HG02623 (cell line): ENCODE measurements at regions not wholly inside any gene's neighbourhood (a gene's known extent, or its start where the extent isn't known, plus 50 kb on each side); places are given as distances from the start of the nearest gene placed in this dataset.

Experiments used
- ATAC-seq: cut with Tn5 transposase; IDR thresholded peaks from one replicate; pipeline ENCODE4 v1.9.1; 2021; ENCODE audit warnings: moderate library complexity; ENCODE audit not compliant: unreplicated experiment

DNA sequence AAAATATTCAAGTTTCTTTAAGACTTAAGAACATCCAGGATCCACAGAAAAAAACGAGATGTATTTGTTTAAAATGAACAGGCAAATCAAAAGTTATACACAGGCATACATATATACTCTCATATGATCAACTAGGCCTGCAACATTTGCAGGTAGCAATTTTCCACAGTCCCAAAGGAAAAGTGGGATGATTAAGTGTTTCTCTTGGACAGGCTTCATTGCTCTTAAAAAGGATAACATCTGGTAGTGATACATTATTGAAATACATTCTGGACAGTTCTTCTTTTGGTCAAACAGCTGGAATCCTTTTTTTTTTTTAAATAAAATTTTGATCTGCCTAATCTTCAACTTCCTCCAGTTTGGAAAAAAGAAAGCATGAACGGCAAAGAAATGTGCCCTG lies 114.8 kb upstream of the TDRD3 start:
- no peak for ATAC-seq

DNA sequence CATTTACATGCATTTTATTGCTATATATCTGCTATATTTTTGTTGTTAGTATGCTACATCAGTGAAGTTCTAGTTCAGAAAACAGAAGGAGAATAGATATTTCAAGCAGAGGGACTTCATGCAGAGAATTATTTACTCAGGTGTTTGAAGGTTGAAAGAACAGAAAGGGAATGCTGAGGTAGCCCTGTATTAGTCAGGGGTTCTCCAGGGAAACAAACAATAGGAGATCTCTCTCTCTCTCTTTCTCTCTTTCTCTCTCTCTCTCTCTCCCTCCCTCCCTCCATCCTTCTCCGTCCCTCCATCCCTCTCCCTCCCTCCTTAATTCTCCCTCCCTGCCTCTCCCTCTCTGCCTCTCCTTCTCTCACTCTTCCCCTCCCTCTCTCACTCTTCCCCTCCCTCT lies 114.3 kb upstream of the TDRD3 start:
- ATAC-seq, result no peak

DNA sequence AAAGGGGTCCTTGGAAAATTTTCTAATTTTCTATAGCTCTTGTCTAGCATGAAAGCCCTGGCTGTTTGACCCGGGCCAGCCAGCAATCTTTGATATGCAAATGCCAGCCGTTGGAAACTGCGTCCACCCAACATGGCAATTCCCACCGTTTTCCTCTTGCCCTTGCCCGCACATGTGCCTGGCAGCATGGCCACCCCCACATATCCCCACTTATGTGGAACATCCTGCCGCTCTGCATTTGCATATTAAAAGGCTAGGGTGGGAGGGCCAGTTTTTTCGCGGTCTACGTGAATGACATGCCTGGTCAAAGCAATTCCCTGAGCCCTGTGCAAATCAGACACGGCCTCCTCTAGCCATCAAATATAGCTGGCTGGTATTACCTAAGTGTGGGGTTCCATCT lies 110.3 kb upstream of the TDRD3 start:
- no peak for ATAC-seq

DNA sequence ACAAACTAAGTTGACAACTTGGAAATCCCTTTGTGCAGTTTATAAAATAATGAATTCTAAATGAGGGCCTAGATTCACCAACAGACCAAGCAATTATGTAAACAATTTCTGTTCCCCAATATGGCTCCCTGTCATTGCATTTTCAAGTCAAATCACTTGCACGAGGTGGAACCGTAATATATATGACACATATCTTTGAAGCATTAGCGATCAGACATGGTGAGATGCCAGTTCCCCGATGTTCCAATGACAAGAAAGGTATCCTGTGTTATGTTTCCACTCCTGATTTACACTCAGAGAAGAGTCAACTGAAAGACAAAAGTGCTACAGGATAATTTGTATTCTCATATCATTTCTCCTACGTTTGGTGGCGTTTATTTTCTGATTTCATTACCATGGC lies 108.5 kb upstream of the TDRD3 start:
- no peak for ATAC-seq

DNA sequence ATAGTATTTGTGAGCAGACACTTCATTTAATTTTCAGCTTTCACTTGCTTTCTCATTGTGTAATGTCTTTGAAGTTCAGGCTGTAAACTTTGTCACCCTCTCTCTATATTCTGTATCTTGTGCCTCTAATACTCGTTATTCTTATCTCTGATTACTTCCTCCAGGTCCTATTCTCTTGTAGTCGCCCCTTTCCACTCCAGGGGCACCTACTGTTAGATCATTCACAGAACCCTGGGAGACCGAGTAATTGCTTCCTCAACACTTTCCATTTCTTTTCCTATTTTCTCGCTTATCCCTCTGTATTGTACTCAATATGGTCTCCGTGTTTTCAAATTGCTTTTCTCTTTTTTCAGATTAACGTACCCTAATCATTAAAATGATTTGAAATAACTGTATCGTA lies 93.9 kb upstream of the TDRD3 start:
- no peak for ATAC-seq

DNA sequence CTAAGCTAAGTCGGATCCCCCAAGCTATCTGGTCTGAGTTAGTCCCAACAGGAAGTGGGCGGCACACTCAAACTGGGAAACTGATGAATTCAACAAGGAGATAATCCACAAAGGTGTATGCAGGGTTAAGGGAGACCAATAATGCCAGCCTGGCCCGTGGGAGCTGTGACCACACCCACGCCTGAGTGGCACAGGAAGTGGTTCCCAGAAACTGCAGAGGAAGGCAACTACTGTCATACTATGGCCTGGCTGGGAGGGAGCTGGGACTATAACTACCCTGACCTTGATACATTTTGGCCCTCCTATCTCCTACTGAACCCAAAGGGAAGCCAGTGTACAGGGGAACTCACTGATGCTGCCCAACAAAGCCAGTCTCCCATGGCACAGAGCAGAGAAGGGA lies 85.5 kb upstream of the TDRD3 start:
- ATAC-seq, result no peak

DNA sequence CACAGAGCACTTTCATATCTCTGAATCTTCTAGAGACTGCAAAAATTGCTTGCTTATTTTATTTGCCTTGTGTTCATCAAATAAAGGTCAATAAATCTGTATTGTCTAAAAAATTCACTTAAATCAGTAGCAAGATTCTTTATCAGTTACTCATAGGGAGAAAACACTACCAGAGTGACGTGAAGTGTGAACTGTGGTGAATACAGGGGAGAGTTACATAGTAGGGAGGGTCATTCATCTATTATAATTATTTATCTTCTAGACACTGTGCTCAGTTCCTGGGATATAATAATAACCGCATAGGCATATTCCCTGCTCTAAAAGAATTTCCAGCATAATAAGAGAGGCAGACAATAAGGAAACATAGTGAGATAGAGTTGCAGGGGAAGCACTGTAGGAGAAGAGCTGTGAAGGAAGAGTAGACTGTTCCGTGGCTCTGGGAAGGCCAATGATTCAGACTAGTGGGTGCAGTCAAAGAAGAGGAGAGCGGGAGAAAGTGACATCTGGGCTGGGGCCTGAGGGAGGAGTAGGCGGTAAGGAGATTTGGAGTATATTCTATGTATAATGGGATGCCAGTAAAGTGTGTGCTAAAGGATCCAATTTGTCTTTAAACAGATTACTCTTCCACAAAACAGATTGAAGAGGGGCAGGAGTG lies 84.0 kb upstream of the TDRD3 start:
- ATAC-seq, result no peak

DNA sequence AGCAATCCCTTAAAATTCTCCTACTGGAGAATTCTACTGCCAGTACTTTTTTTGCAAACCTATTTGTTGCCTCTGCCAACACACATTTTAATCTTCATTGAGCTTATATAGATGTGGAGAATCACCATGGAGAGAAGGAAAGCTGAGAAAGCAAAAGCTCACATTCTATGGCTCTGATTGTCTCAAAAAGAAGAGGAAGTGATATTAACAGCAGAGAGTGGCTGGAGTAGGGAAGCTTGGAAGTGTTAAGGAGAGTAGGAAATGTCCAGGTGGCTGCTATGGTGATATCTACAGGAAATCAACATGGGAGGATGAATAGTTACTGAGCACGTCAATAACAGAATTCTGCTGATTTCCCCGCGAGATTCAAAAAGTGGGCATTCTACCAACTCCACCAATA lies 78.8 kb upstream of the TDRD3 start:
- ATAC-seq, result no peak

DNA sequence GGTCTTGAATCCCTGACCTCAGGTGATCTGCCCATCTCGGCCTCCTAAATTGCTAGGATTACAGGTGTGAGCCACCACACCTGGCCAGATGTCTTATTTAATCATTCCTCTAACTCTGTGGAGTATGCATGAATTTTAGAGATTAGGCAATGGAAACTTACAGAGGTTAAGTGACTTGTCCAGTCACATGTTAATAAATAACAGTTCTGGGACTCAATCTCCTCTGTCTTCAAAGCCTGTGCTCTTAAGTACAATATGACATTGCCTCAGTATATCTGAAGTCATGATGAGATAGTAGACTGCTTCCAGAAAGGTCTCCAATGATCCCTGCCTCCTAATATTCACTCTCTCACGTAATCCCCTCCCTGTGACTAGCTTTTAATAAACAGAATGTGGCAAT lies 72.9 kb upstream of the TDRD3 start:
- no peak for ATAC-seq

DNA sequence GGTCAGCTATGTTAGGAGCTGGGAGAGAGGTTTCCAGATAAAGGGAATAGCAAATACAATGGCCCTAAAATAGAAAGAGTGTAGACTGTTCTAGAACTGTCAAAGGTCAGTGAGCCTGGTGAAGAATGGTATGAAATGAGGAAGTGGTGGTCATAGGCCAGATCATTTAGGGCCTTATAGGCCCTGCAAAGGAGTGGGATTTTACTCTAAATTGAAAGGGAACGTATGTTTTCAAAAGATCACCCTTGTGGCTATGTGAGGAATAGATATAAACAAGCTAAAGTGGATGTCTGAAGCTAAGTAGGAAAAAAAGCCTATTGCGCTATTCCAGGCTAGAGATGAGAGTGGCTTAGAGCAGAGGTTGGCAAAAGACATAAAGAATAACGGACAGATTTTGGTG lies 70.7 kb upstream of the TDRD3 start:
- ATAC-seq, result no peak

DNA sequence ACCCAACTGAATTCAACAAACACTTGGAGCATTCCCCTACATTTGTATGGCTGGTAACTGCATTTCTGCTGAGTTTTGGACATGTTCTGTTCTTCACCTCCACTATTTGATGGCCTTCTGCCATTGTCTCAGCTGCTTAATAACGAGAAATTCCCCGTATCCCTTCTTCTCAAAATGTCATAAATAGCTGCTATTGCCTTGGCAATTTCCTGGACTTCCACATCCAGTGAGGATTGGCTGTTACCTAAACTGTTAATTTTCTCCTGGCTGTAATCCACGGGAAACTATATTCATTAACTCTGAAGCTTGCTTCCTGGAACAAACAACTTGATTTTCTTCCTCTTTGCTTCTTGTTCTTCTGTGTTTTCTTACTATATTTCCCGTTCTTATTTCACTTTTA lies 69.5 kb upstream of the TDRD3 start:
- ATAC-seq, result no peak

DNA sequence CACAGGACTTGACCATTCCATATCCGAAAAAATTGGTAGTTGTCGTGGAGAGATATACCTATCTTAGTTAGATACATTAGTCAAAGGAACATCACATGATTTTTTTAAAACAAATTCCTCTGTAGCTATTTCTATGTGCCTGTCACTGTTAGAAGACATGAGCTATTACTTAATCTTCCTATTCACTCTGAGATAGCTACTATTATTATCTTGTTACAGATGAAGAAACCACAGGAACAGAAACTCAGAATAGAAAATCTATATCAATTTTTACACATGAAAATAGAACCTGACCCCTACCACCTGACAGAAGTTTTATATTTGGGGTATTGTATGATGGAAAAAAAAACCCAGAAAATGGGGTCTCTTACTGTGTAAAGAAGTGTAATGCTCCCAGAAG lies 68.9 kb upstream of the TDRD3 start:
- ATAC-seq, result no peak

DNA sequence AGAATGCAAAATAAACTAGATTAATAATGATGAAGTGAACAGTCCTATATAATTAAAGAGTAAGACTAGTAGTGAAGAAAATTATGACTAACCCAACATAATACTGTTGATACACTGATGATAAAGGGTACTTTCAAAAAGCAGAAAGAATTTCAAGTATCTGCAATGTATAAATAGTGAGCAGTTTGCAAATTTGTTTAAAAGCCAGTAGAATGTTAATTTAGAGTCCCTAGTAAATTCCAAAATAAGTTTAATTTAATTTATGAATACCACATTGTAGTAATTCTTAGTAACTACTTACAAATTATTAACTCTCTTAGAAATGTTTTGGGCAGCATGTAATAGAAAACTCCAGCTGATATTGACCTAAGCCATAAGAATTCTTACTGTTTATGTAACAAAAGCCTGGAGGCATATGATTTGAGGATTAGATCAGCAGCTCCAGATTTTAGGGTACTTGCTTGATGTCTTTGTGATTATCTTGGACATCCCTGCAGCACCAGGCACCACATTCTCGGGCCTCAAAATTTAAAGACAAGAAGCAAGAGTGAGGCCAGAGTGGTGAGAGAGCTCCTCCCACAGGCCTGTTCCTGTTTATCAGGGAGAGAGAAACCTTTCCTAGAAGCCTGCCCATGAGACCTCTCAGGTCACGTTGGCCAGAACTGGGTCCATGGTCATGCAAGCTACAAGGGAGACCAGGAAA lies 67.6 kb upstream of the TDRD3 start:
- peak; percentile 61 for ATAC-seq

DNA sequence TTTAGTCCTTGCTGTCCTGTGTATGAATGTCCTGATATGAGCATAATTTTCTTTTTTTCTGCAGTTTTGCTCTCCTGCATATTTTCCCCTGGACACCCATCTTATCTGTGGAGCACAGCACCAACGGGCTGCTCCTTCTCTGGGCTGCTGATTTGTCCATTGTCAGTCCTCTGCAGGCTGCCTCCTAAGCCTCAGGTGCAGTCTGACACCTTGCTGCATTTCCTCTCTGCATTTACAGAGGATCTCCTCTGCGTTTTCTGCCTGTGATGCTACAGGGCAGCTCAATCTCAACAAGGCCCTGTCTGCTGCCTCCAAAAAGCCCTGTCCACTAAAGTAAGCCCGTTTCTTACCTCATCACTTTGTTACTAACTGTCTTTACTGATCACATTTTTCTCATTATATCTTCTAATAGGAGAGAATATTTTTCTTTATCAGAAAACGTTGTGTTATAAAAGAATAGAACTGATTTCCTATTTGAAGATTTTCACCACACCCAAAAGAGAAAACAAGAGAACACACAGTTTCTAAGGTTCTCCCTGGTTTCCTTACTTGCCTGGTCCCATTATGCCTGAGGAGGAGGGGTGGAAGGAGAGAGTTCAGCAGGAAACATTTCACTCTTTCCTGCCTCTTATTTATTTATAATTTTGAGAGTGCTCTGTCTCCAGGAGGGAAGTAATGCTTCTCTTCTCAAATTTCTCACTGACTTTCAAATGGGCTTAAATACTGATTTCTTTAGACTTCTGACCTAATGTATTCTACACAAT lies 65.6 kb upstream of the TDRD3 start:
- ATAC-seq, result no peak

DNA sequence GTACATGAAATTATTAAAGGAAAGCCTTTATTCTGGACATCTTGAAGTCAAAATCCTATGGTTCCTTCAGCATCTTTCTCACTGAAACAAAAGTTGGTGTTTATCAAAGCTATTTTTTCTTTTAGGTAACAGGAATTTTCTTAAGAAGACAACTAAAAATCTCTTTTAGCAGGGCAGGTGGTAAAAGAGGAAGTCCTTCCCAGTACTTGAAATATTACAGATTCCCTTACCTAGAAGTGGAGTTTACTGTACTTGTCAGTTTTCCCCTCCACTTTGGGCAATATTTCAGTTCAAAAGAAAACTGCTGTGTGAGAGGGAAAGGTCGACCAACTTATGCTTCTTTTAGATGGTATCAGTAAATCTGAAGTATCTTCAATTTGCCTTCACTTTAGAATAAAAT lies 64.3 kb upstream of the TDRD3 start:
- ATAC-seq, result no peak

DNA sequence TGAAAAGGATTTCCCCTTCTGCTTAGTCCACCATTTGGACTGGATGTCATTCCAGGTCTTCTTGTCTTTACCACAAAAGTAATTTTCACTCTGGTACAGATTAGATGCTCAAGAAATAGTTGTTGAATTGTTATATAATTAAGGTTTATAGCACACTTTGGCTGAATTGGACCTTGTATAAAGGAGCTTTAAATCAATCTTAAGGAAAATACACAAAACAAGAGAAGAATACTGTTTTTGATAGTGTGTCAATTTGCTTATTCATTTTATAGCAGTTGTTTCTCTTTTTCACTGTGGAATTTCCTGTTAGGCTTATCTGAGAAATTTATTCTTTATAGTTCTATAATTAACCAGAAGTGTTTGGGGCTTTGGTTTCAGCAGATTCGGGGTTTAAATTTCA lies 62.7 kb upstream of the TDRD3 start:
- ATAC-seq, result no peak

DNA sequence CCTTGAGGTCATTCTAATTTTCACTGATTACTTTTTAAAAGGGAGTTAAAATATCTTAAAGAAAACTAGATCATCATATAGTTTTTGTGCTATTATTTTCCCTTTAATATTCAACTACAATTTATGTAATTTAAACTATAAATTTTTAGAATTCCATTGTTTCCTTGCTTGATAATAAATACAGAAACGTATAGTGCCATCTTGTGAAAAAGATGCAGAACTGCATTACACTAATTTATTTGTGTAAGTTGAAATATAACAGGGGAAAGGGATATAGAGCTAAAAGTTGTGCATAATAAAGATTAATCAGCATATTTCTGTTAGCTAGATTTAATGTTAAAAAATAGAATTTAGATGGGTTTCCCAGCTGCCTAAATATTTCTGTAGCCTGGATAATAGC lies 61.5 kb upstream of the TDRD3 start:
- no peak for ATAC-seq

DNA sequence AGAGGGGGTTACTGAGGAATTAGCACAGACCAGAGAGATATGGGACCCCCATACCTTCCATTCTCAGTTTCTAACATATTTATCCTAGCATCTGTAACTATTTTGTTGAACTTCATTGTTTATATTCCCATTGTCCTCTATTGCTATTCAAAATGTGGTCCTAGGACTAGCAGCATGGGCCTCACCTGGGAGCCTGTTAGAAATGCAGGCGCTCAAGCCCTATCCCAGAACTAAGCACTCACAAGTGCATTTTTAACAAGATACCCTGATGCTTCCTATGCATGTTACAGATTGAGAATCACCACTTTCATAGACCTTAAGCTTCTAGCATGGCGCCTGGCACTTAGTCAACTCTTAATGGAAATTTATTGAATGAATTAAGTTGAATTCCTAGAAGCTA lies 58.3 kb upstream of the TDRD3 start:
- no peak for ATAC-seq

DNA sequence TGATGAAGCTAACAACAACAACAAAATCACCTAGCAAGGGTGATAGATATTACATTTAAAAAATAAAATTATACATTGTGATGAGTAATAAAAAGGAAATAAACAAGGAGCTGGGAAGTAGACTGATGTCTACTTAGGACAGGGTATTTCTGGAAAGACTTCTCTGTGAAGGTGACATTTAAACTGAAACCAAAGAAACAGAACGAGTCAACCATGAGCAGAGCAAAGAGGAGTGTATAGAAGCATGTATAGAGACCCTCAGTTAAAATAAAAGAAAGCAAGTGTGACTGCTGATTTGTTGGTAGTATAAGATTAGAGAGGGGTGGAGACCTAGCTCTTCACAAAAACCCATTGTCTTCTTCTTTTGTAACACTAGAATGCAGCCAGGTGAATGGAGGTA lies 53.0 kb upstream of the TDRD3 start:
- ATAC-seq, result no peak

DNA sequence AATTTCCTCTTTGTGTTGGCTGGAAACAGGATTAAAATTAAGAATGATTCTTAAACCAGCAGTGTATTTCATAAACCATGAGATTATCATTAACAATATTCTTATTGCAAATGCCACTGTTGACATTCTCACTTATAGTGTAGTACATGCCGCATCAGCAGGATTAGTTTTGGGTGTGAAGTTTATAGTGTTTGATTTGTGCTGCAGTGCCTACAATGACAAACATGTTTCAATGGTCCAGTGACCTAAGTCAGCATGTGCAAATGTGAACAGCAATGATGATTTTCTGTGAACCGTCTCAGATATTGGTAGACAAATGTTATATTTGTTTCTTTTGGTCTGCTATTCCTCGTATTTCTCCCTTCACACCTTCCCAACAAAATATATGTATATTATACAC lies 49.8 kb upstream of the TDRD3 start:
- ATAC-seq, result no peak
